ENCODE measurements at regions not wholly inside any gene's neighbourhood (a gene's known extent, or its start where the extent isn't known, plus 50 kb on each side); places are given as distances from the start of the nearest gene placed in this dataset.

DNA sequence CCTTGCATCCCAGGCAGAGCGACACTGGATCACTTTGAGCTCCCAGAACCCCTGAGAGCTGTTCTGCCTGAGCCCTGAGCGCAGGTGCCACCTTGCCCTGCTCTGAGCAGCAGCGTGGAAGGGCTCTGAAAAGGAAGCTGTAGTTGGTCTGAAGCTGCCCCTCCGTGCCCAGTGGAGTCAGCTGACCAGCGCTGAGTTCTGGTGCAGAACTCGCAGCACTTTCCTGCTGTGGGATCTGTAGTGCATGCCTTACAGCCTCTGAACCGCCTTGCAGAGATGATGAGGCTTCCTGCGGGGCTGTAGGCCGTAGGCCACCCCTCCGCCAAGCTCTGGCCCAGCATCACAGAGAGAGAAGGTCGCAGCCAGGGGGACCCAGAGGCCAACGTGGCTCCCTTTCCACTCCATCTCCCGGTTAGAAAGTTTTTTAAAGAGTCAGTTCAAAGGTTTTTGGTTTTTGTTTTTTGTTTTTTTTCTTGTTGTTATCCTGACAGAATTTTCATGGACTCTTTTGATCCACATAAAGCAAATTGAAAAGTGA is 158.3 kb upstream of the CST7 start:
- TF ChIP-seq, protein P1, sequence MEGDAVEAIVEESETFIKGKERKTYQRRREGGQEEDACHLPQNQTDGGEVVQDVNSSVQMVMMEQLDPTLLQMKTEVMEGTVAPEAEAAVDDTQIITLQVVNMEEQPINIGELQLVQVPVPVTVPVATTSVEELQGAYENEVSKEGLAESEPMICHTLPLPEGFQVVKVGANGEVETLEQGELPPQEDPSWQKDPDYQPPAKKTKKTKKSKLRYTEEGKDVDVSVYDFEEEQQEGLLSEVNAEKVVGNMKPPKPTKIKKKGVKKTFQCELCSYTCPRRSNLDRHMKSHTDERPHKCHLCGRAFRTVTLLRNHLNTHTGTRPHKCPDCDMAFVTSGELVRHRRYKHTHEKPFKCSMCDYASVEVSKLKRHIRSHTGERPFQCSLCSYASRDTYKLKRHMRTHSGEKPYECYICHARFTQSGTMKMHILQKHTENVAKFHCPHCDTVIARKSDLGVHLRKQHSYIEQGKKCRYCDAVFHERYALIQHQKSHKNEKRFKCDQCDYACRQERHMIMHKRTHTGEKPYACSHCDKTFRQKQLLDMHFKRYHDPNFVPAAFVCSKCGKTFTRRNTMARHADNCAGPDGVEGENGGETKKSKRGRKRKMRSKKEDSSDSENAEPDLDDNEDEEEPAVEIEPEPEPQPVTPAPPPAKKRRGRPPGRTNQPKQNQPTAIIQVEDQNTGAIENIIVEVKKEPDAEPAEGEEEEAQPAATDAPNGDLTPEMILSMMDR (IDR thresholded peaks at IDR 0.05), result no peak
- TF ChIP-seq POLR2A (IDR thresholded peaks at IDR 0.05) (no peak), EP300 (IDR thresholded peaks at IDR 0.05) (no peak)

Data from ovary (tissue), 3 donors.